ENCODE measurements at regions not wholly inside any gene's neighbourhood (a gene's known extent, or its start where the extent isn't known, plus 50 kb on each side); places are given as distances from the start of the nearest gene placed in this dataset.

DNA sequence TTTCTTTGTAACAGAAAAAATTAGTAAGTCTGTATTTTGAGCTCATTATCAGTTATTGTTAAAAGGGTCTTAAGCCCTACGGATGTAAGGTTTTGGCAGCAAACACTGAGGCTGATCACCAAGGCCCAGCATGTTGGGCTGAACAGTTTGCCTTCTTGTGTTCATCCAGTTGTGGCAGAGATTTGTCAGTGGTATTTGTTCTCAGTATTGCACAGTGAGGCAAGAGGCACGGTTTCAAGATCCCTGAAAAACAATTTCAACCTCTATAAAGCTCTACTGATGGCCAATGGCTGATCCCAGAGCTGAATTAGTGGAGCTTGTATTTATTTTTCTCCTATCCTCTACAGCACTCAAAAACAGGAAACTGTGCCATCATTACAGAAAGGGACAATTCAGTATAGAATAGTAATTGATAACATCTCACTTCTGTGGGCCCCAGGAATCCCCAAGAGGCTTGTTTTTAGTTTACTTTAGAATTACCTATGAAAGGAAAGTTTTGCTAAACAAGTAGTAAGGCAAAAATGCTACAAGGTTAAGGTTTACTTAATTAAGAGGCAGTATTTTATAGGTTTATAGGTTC is 191.8 kb upstream of the RAB4A start:
- TF ChIP-seq, protein P1, sequence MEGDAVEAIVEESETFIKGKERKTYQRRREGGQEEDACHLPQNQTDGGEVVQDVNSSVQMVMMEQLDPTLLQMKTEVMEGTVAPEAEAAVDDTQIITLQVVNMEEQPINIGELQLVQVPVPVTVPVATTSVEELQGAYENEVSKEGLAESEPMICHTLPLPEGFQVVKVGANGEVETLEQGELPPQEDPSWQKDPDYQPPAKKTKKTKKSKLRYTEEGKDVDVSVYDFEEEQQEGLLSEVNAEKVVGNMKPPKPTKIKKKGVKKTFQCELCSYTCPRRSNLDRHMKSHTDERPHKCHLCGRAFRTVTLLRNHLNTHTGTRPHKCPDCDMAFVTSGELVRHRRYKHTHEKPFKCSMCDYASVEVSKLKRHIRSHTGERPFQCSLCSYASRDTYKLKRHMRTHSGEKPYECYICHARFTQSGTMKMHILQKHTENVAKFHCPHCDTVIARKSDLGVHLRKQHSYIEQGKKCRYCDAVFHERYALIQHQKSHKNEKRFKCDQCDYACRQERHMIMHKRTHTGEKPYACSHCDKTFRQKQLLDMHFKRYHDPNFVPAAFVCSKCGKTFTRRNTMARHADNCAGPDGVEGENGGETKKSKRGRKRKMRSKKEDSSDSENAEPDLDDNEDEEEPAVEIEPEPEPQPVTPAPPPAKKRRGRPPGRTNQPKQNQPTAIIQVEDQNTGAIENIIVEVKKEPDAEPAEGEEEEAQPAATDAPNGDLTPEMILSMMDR (IDR thresholded peaks at IDR 0.05) = no peak
- TF ChIP-seq POLR2A (IDR thresholded peaks at IDR 0.05) = no peak

Data from right lobe of liver (tissue), 4 donors.